GM12865 (cell line): ENCODE measurements at regions not wholly inside any gene's neighbourhood (a gene's known extent, or its start where the extent isn't known, plus 50 kb on each side); places are given as distances from the start of the nearest gene placed in this dataset.

ENCODE experiments used
- DNase-seq: peaks from one replicate; pipeline ENCODE4 v3.0.0; 2010; ENCODE audit warnings: low read depth
- H3K4me3 ChIP-seq: 2 replicates; pipeline ENCODE4 v1.5.1; 2011; ENCODE audit warnings: mild to moderate bottlenecking, low read depth, low read length, control low read depth
- TF ChIP-seq, protein P1 (sequence below): IDR thresholded peaks from 2 replicates; pipeline ENCODE4 v1.5.1; 2011; ENCODE audit warnings: low read length, control low read depth, low read depth, inconsistent platforms; ENCODE audit not compliant: insufficient read depth; ENCODE audit errors: missing control alignments

DNA sequence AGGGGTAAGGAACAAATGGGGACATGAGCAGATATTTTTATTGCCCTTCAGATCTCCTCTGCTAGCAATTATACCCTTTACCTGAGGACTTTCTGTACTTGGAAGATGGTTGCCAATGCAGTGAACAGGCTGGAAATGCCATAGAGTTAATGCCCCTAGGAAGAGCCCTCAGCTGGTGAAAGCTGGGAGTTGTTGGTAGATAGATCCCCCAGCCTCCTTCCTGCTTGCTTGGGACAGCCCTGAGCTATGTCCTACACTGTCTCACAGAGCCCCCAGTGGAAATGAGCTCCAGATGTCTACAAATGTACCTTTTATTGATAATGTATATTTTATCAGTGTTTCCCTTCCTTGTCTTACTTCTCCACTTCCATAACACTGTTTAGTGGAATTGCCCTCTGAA is 87.6 kb upstream of the PAK5 start:
- DNase-seq = no peak
- TF ChIP-seq, protein P1, sequence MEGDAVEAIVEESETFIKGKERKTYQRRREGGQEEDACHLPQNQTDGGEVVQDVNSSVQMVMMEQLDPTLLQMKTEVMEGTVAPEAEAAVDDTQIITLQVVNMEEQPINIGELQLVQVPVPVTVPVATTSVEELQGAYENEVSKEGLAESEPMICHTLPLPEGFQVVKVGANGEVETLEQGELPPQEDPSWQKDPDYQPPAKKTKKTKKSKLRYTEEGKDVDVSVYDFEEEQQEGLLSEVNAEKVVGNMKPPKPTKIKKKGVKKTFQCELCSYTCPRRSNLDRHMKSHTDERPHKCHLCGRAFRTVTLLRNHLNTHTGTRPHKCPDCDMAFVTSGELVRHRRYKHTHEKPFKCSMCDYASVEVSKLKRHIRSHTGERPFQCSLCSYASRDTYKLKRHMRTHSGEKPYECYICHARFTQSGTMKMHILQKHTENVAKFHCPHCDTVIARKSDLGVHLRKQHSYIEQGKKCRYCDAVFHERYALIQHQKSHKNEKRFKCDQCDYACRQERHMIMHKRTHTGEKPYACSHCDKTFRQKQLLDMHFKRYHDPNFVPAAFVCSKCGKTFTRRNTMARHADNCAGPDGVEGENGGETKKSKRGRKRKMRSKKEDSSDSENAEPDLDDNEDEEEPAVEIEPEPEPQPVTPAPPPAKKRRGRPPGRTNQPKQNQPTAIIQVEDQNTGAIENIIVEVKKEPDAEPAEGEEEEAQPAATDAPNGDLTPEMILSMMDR = no peak
- no peak overlapping the region for H3K4me3 ChIP-seq

DNA sequence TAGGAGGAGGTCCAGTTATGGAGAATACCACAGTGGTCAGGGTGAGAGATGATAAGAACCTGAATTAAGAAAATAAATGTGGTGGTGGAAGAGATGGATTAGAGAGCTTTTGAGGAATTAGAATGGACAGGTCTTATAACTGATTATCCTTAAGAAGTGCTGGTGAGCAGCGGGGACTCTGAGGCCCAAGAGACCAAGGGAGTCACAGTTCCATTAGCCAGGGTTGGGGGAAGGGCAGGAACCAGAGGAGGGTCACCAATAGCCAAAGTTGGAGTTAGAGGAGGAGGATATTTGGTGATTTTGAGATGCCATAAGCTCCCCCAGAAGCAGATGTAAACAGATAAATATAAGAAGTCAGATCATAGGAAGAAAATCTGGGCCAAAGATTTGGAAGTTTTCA is 87.1 kb upstream of the PAK5 start:
- TF ChIP-seq, protein P1 = no peak
- no peak overlapping the region for H3K4me3 ChIP-seq
- no peak for DNase-seq

DNA sequence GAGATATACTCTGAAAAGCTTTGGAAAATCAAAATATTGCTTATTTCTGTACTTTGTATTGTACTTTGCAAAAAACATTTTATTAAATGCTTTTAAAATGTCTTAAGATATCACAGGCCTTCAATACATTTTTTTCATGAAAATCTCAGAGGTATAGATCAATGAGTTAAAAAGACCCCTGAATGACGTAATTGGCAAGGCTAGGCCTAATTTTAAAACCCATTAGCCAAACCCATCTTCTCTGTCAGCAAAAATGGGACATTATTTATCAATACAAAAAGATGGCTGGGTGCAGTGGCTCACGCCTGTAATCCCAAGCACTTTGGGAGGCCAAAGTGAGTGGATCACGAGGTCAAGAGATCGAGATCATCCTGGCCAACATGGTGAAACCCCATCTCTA is 84.8 kb upstream of the PAK5 start:
- TF ChIP-seq, protein P1 = no peak
- H3K4me3 ChIP-seq = no peak overlapping the region
- no peak for DNase-seq

DNA sequence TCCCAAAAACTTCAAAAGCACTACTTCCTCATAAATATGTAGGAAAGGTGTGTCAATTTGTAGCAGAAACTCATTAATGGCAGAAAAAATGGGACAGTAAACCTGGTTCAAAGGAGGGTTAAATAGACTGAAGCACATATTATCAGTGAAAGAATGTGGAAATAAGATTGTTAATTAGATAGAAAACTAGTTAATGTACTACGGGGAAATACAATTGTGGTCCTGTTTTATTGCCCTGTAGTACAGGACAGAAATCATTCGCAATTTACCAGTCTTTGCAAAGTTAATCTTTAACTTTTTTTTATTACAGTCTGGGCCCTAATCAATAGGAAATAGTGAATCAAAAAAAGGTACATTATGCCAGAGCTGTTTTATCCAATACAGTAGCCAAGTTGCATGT is 82.0 kb upstream of the PAK5 start:
- no peak overlapping the region for H3K4me3 ChIP-seq
- TF ChIP-seq, protein P1 = no peak
- DNase-seq = no peak

DNA sequence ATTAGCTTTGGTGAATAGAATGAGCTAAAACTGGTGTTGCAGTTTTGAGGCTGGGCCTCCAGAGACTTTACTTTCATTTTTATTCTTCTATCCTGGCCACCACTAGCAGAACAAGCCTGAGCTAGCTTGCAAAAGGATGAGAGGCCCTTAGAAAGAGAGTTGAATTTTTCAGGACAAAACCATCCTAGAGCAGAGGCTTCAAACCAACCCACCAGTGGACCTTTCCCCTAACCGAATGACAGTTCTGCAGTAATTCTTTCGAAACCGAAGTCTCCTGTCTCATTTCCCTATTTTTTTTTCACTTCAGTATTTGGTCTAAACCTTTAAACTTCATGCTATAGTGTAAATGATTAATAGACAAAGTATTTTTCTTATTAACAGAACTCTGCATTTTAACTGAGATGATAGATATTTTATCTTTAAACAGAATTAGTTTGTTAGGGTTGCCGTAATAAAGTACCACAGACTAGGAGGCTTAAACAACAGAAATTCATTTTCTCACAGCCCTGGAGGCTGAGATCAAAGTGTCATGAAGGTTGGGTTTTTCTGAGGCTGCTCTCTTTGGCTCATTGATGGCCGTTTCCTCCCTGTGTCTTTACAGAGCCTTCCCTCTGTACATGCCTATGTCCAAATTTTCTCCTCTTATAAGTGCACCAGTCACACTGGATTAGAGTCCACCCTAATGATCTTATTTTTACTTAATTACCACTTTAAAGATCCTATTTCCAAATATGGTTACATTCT is 80.6 kb upstream of the PAK5 start:
- no peak overlapping the region for H3K4me3 ChIP-seq
- peak; percentile 57 for DNase-seq
- TF ChIP-seq, protein P1 = no peak

DNA sequence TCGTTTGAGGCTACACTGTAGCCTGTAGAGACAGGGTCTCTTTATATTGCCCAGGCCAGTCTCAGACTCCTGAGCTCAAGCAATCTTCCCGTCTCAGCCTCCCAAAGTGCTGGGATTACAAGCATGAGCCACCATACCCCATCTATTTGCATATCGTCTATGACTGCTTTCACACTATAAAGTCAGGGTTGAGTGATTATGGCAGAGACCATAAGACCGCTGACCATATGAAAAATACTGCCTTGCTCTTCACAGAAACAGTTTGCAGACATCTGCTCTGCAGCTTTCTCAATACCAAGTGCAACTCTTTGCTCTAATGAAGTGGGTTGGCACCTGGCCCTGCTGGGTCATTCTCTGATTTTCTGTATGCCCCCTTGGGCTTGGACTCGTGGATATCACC is 79.5 kb upstream of the PAK5 start:
- H3K4me3 ChIP-seq = no peak overlapping the region
- DNase-seq = peak; percentile 29
- TF ChIP-seq, protein P1 = no peak

DNA sequence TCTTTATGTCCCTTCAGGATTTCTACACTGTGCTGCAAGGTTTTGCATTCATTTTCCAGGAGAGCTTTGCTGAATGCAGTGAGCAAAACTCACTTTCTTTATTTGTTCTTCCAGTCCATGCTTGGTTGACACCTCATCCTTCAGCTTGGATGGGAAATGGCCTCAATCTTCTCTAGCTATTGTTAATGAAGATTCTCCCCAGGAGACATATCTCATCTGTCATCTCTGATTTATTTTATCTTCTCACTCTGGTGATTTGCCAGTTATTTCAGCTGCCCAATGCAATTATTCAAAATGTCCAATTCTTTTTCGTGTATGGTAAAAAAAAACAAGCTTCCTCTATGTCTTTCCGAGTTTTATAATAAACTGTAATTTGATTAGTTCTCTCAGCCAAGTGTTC is 77.9 kb upstream of the PAK5 start:
- DNase-seq = no peak
- no peak overlapping the region for H3K4me3 ChIP-seq
- TF ChIP-seq, protein P1 = no peak
